AG04449 (cell line): ENCODE measurements at regions not wholly inside any gene's neighbourhood (a gene's known extent, or its start where the extent isn't known, plus 50 kb on each side); places are given as distances from the start of the nearest gene placed in this dataset.

Source experiments
- CTCF ChIA-PET: fragments of 350-600 bp; formaldehyde crosslinking; extraction: SDS; loops from one replicate; lab custom pipeline; 2021; ENCODE audit warnings: antibody characterized with exemption; lab: Yijun Ruan, JAX
- POLR2A ChIA-PET: fragments of 400-600, 350-600 bp; formaldehyde crosslinking; extraction: SDS; loops from one replicate; lab custom pipeline; 2020; ENCODE audit warnings: antibody characterized with exemption, inconsistent platforms; lab: Yijun Ruan, JAX
- DNase-seq: peaks from one replicate; pipeline ENCODE4 v3.0.0-alpha.2; 2010; ENCODE audit warnings: low read depth, low spot score
- H3K4me3 ChIP-seq: 2 replicates; pipeline ENCODE4 v1.5.1; 2011; ENCODE audit warnings: low read depth, mild to moderate bottlenecking, control low read depth, low read length
- CTCF ChIP-seq: IDR thresholded peaks from one replicate; pipeline ENCODE4 v1.5.1; 2011; ENCODE audit warnings: mild to moderate bottlenecking, moderate library complexity, low read length, control low read depth, inconsistent platforms; ENCODE audit not compliant: insufficient read depth; ENCODE audit errors: missing control alignments

GRCh38 chr5:88426441-88426840 is 157.8 kb upstream of the TMEM161B start:
- ChIA-PET CTCF (no interaction called here), POLR2A (no interaction called here)
- DNase-seq = no peak
- H3K4me3 ChIP-seq = no peak overlapping the region
- no peak for TF ChIP-seq CTCF

GRCh38 chr5:88425124-88425523 is 156.5 kb upstream of the TMEM161B start:
- ChIA-PET POLR2A (no interaction called here), CTCF (no interaction called here)
- no peak for DNase-seq
- H3K4me3 ChIP-seq = no peak overlapping the region
- no peak for TF ChIP-seq CTCF

- POLR2A ChIA-PET = no interaction called here
Observed at GRCh38 chr5:88419931-88420330, 151.3 kb upstream of the TMEM161B start.

GRCh38 chr5:88407341-88407740 is 138.7 kb upstream of the TMEM161B start:
- ChIA-PET CTCF (no interaction called here), POLR2A (no interaction called here)
- DNase-seq = no peak
- no peak overlapping the region for H3K4me3 ChIP-seq
- no peak for TF ChIP-seq CTCF

More at GRCh38 chr5:88419931-88420330, 151.3 kb upstream of the TMEM161B start:
- CTCF ChIA-PET = no interaction called here
- no peak overlapping the region for H3K4me3 ChIP-seq
- no peak for TF ChIP-seq CTCF
- no peak for DNase-seq

GRCh38 chr5:88405783-88406182 is 137.1 kb upstream of the TMEM161B start:
- ChIA-PET POLR2A (no interaction called here), CTCF (no interaction called here)
- no peak for TF ChIP-seq CTCF
- DNase-seq = no peak
- no peak overlapping the region for H3K4me3 ChIP-seq

GRCh38 chr5:88404405-88404804 is 135.8 kb upstream of the TMEM161B start:
- H3K4me3 ChIP-seq = no peak overlapping the region
- no peak for DNase-seq
- POLR2A ChIA-PET = no interaction called here
- CTCF ChIA-PET = no interaction called here
- no peak for TF ChIP-seq CTCF
